Cardiac septum (tissue), 1 donor: ENCODE measurements at regions not wholly inside any gene's neighbourhood (a gene's known extent, or its start where the extent isn't known, plus 50 kb on each side); places are given as distances from the start of the nearest gene placed in this dataset.

Experiments used
- DNase-seq: peaks from one replicate; pipeline ENCODE4 v3.0.0-alpha.2; 2020; ENCODE audit warnings: low spot score
- intact Hi-C: fragments of 100-400 bp; cut with DNase I; formaldehyde crosslinking; loops from one replicate; pipeline ENCODE4 v1.14.0; 2022
- donor health status: DM: no; HTN: no; CAD: no.

- no peak for DNase-seq
- intact Hi-C loops: no loop called here
Observed at GRCh38 chr4:170274616-170275015, 184.9 kb upstream of the AADAT start.

DNA sequence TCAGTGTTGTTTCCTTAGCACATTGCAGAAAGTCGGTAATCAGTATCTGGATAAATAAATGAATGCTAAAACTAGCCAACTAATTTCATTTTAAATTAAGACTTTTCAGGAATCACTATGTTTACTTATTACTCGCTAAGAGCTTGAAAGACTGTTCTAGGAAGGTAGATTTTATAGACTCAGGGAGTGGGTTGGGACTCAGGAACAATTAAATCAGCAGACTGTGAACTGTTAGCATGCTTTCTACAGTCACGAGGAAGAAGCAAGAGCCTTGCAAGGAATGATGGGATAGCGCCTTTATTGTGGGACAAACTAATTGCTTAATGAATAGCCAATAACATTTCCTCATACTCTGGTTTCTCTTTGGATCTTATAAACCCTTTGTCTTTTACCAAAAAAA lies 183.2 kb upstream of the AADAT start:
- no peak for DNase-seq
- intact Hi-C loops: no loop called here

- DNase-seq: no peak
- intact Hi-C loops: no loop called here
Observed at GRCh38 chr4:170271723-170272122, 182.0 kb upstream of the AADAT start.

- no peak for DNase-seq
- intact Hi-C loops: no loop called here
Observed at GRCh38 chr4:170270628-170271027, 180.9 kb upstream of the AADAT start.

DNA sequence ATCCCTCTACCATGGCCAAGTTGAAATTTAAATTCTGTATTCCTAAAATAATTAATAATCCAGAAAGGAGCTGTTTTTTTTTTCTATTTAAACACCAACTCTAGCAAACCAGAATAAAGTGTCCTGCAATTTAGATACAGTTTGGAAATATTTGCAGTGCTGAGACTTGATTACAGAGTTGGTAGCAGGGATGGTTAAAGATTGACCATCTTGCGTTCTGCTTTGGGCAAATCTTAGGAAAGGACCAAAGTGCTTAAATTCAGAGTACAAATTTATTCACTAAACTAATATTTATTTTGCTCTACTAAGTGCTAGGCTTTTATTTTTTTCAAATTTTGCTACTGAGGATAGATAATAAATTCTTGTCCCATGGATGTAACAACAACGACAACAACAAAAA lies 180.2 kb upstream of the AADAT start:
- intact Hi-C loops: no loop called here
- no peak for DNase-seq

DNA sequence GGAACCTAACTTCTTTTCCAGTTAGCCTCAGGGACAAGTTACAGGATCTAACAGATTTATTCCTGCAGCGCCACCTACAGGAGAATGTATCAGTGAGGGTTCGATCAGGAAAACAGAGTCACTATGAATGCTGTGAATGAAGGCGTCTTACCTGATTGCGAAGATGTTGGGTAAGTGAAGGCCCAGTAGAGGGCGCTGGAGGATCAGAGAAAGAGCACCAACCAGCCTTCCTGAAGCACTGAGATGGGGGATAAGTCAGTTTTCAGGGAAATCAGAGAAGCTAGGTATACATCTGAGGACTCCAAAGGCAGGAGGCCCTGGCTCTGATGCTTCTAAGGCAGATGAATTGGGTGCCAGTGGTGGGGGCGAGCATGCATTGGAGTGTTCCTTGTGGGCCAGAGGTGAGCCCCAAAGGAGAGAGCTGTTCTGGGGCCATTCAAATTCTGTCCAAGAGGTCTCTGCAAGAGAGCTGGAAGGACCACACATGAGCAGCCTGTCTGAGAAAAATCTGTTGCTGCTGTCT lies 169.9 kb upstream of the AADAT start:
- no peak for DNase-seq
- intact Hi-C loops: loop anchor here (5.0 kb wide), 1 partner anchor 593 kb away; no protein-coding TSS in a partner anchor

DNA sequence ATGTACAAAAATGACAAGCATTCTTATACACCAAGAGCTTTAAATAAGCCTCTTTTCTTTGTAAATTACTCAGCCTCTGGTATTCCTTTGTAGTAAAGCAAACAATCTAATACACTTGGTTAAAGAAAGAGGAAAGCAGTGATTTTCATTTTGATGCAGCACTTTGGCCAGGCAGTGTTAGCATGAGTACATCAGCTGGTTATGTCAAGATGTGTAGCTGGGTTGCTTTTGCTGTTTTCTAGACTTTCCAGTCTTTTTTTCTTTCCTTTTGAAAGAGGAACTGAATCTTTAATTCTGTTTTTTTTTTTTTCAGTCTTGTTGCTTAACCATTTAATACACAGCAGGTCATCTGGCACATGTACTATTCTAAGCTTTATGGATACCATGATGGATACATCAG lies 167.1 kb upstream of the AADAT start:
- intact Hi-C loops: loop anchor here (5.0 kb wide), 1 partner anchor 595 kb away; no protein-coding TSS in a partner anchor
- DNase-seq: no peak

DNA sequence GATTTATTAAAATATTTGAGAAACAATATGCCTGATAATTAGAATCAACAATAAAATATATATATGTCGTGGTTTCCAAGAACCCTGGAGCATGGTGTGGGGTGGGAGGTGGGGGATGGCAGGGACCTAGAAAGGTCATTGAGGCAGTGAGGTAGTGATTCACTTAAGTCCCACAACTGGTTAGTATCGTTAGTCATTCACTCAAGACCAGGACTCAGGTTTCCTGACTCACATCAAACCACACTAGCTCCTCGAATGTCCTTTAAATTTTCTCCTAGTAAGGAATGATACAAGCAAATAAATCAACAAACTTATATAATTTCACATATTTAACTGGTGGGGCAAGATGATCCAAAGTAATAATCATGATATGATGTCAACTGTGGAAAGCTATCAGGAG lies 158.8 kb upstream of the AADAT start:
- intact Hi-C loops: no loop called here
- no peak for DNase-seq

DNA sequence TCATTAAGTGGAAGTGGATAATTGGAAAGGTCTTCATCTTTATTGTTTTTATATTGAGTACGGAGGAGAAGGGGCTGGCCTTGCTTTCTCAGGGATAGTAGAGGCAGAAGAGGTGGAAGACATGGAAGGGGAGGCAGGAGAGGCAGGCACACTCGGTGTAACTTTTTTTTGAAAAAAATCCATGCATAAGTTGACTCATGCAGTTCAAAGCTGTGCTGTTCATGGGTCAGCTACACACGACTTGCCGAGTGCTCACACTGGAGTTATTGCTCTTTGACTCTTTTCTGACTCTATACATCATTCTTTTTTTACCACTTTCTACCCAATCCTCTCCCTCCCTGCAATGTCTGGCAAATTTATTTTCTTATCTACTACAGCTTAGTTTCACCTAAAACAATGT lies 158.3 kb upstream of the AADAT start:
- no peak for DNase-seq
- intact Hi-C loops: no loop called here

DNA sequence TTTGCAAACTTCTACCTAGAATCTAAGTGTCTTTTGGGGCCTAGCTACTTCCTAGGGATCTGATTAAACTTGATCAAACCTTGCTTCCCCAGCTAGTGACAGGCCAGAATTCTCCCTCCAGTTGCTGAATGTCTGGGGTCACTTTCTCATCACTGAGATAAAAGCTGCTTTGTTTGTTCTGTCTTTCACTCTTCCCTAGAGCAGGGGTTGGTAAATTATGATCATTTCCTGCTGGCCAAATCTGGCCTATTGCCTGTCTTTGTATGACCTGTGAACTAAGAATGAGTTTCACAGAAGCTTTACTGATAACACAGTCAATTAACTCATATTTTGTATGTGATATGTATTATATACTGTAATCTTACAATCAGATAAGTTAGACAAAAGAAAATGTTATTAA lies 157.8 kb upstream of the AADAT start:
- intact Hi-C loops: no loop called here
- no peak for DNase-seq

DNA sequence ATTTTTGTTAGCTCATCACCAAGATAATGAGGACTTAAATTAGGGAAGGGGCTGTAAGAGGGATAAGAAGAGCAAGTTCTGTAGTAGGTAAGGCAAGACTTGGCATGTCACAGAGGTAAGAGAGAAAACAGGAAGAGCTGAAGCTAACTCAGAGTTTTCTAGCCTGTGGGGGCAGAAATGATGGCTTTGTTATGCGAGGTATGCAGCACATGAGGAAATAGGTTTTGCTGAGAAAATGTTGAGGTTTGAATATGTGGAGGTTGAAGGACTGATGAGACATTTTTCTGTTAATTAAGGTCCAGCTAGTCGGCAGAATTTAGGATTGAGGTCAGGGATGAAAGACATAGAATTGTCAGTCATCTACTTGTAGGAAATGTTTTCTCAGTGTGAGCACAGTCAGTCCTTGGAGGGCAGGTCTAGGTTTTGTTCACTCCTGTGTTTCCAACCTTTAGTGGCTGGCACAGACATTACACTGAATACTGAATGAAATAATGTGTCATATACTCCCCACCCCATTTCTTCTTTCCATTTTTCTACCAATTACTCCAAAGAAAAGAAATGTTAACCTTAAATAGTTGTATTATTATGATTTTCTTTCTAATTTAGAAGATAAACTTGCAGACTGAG lies 154.0 kb upstream of the AADAT start:
- intact Hi-C loops: no loop called here
- no peak for DNase-seq

DNA sequence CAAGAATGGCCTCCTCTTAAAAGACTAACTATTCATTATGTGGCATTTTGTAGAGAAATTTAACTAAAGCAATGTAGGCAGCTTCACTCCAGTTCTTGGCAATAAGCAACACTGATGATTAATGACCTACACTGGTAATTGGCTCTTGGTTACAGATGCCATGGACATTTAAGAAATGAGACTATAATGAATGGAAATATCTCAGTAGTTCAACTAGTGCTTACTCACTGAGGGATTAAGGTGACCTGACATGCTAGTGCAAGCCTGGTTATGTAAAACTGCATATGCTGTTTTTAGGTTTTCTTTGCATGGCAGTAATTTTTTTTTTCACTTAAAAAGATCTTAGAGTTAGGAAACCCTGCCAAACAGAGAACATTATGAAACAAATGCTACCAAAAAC lies 152.7 kb upstream of the AADAT start:
- DNase-seq: no peak
- intact Hi-C loops: no loop called here

DNA sequence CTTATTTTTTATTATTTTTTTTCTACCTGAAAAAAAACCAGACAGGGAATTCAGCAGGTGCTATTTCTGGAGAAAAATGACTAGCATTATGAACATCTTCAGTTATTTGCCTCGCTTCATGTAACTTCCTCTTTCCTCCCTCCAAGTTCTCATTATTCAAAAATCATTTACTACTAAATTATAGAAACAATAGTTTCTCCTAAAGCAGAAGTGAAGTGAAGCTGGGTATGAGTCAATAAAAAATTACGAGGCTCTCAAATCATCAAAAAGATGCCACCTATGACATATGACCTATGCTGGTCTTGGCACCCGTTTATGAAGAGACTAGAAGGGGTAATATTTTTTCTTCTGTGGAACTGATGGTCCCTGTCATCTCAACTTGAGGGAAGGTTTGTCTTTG lies 145.0 kb upstream of the AADAT start:
- DNase-seq: no peak
- intact Hi-C loops: no loop called here

DNA sequence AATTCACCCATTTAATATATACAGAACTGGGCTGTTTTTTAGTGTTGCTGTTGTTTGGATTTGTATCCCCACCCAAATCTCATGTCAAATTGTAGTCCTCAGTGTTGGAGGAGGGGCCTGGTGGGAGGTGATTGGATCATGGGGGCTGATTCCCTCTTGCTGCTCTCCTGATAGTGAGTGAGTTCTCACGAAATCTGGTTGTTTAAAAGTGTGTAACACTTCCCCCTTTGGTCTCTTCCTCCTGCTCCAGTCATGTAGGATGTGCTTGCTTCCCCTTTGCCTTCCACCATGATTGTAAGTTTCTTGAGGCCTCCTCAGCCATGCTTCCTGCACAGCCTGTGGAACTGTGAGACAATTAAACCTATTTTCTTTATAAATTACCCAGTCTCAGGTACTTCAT lies 141.6 kb upstream of the AADAT start:
- no peak for DNase-seq
- intact Hi-C loops: no loop called here

DNA sequence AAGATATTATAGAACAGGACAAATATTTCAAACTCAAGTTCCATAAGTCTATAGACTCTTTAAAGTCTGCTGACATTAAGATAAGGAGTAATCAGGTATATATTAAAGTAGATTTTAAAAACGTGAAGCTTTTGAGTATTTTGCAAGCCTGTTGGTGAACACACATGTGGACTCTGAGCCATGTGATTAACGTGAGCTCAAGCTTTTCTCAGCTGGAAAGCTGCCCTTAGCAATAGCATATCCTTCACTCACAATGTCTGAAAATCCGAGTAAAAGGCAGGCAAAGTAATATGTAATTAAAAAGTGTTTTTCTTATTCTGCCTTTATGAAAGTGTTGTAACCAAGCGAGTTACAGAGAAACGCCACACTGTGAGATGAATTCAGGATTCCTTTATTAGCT lies 140.5 kb upstream of the AADAT start:
- no peak for DNase-seq
- intact Hi-C loops: no loop called here

DNA sequence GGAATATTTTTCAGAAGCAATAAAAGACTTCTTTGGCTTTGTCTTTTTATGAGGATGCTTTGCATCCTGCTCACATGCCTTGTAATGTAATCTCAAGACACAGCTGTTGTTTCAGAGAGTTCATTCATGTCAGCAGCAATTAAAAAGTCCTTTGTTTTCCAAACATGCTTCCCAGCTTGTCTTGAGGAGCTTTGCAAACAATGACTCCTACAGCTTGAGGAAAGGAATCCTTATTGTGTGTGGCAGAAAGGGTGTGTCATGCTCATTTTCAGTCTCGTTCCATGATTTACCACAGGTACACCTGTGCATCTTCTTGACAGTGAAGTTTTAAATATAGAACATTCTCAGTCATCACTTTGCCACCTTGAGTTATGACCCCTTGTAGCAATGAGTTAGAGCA lies 139.2 kb upstream of the AADAT start:
- no peak for DNase-seq
- intact Hi-C loops: no loop called here

DNA sequence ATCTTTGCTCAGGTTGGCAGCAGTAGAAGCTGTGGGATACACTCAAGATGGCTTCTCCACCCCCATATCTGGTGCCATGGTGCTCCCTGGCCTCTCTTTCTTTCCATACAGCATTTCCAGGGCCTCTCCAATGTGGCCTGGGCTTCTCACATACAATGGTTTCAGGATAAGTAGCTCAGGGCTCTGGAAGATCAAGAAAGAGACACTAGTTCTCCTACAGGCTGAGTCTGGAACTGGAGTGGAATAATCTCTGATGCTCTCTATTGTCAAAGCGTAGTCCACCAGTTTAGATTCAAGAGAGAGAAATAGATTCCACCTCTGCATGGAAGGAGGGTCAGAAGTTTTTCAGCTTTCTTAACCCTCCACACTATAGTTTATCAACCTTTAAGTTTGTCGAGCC lies 138.2 kb upstream of the AADAT start:
- no peak for DNase-seq
- intact Hi-C loops: no loop called here

DNA sequence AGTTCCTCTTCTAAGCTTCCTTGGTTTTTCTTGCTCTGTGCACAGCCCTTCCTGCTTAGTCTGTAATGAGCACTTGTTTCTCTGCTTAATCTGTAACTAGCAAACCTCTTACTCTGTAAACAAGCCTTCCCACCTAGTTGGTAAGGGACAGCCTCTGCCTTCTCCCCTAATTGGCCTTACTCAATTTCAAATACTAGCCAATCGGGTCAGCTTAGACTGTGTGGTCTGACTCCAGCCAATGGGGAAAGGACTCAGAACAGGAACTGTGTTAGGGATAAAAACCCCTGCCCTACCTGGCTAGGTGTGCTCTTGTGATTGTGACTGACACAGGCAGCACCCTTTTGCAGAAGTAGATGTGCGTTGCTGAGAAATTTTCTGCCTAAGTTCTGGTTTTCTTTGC lies 136.5 kb upstream of the AADAT start:
- intact Hi-C loops: no loop called here
- no peak for DNase-seq

- no peak for DNase-seq
- intact Hi-C loops: no loop called here
Observed at GRCh38 chr4:170214731-170215130, 125.0 kb upstream of the AADAT start.

GRCh38 chr4:170214101-170214500 lies 124.3 kb upstream of the AADAT start:
- intact Hi-C loops: no loop called here
- no peak for DNase-seq

DNA sequence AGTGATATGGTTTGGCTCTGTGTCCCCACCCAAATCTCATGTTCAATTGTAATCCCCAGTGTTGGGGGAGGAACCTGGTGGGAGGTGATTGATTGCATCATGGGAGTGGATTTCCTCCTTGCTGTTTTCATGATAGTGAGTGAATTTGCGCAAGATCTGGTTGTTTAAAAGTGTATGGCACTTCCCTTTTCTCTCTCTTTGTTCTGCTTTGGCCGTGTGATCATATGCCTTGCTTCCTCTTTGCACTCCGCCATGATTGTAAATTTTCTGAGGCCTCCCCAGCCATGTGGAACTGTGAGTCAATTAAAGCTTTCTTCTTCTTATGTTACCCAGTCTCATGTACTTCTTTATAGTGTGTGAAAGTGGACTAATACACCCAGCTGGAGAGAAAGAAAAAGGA lies 113.0 kb upstream of the AADAT start:
- DNase-seq: no peak
- intact Hi-C loops: no loop called here

- no peak for DNase-seq
- intact Hi-C loops: no loop called here
Observed at GRCh38 chr4:170198747-170199146, 109.0 kb upstream of the AADAT start.
